Mucosa of gallbladder (tissue), 1 donor: ENCODE measurements at regions not wholly inside any gene's neighbourhood (a gene's known extent, or its start where the extent isn't known, plus 50 kb on each side); places are given as distances from the start of the nearest gene placed in this dataset.

ENCODE experiments used
- DNase-seq: peaks from one replicate; pipeline ENCODE4 v3.0.0-alpha.2; 2020; ENCODE audit warnings: low spot score
- donor health status: DM: no; HTN: no; CAD: no.

- DNase-seq = no peak
These were observed 225.8 kb downstream of the PMP22 start for GRCh38 chr17:15039366-15039765.

GRCh38 chr17:15038656-15039055 lies 226.5 kb downstream of the PMP22 start:
- DNase-seq = no peak

- no peak for DNase-seq
These were observed 228.9 kb downstream of the PMP22 start for GRCh38 chr17:15036238-15036637.

GRCh38 chr17:15031975-15032374 lies 233.2 kb downstream of the PMP22 start:
- no peak for DNase-seq

GRCh38 chr17:15029469-15029868 lies 235.7 kb downstream of the PMP22 start:
- no peak for DNase-seq

- no peak for DNase-seq
These were observed 237.3 kb downstream of the PMP22 start for GRCh38 chr17:15027853-15028252.

GRCh38 chr17:15026088-15026487 lies 239.0 kb downstream of the PMP22 start:
- no peak for DNase-seq

GRCh38 chr17:15023589-15024336 lies 241.4 kb downstream of the PMP22 start:
- no peak for DNase-seq

GRCh38 chr17:15019158-15019557 lies 246.0 kb downstream of the PMP22 start:
- no peak for DNase-seq

- no peak for DNase-seq
These were observed 252.7 kb downstream of the PMP22 start for GRCh38 chr17:15012351-15012980.

GRCh38 chr17:15009087-15009486 lies 256.0 kb downstream of the PMP22 start:
- DNase-seq = no peak

GRCh38 chr17:15007147-15007553 lies 258.0 kb downstream of the PMP22 start:
- DNase-seq = no peak

- no peak for DNase-seq
These were observed 258.6 kb downstream of the PMP22 start for GRCh38 chr17:15006421-15007128.

- DNase-seq = no peak
These were observed 264.5 kb downstream of the PMP22 start for GRCh38 chr17:15000661-15001060.

- DNase-seq = no peak
These were observed 267.8 kb downstream of the PMP22 start for GRCh38 chr17:14997290-14997689.

GRCh38 chr17:14986127-14986526 lies 279.0 kb downstream of the PMP22 start:
- DNase-seq = no peak

GRCh38 chr17:14972844-14973243 lies 292.3 kb downstream of the PMP22 start:
- no peak for DNase-seq

- no peak for DNase-seq
These were observed 294.1 kb downstream of the PMP22 start for GRCh38 chr17:14971054-14971453.

GRCh38 chr17:14959106-14959648 lies 305.9 kb downstream of the PMP22 start:
- DNase-seq = no peak

- no peak for DNase-seq
These were observed 311.7 kb downstream of the PMP22 start for GRCh38 chr17:14953405-14953804.

- DNase-seq = no peak
These were observed 314.4 kb downstream of the PMP22 start for GRCh38 chr17:14950686-14951085.

- DNase-seq = no peak
These were observed 314.9 kb downstream of the PMP22 start for GRCh38 chr17:14950216-14950615.

- no peak for DNase-seq
These were observed 317.5 kb downstream of the PMP22 start for GRCh38 chr17:14947671-14948070.
